ENCODE measurements at regions not wholly inside any gene's neighbourhood (a gene's known extent, or its start where the extent isn't known, plus 50 kb on each side); places are given as distances from the start of the nearest gene placed in this dataset.
"Not testable (repeated sequence)": the region's sequence is repeated elsewhere in the genome, so short reads cannot be mapped to it uniquely, and the experiment has no call there.

GRCh38 chr5:36786448-36787012 is 90.0 kb upstream of the NIPBL start:
- DNase-seq, result no peak

GRCh38 chr5:36787365-36788093 is 89.0 kb upstream of the NIPBL start:
- DNase-seq, result no peak

- DNase-seq, result no peak
Observed at GRCh38 chr5:36790847-36791246, 85.7 kb upstream of the NIPBL start.

- DNase-seq, result no peak
Observed at GRCh38 chr5:36792560-36793180, 83.9 kb upstream of the NIPBL start.

GRCh38 chr5:36795366-36795765 is 81.2 kb upstream of the NIPBL start:
- no peak for DNase-seq

GRCh38 chr5:36796155-36796554 is 80.4 kb upstream of the NIPBL start:
- DNase-seq, result no peak

- DNase-seq, result no peak
Observed at GRCh38 chr5:36801523-36801922, 75.0 kb upstream of the NIPBL start.

GRCh38 chr5:36802187-36802586 is 74.4 kb upstream of the NIPBL start:
- DNase-seq, result no peak

- not testable (repeated sequence) for DNase-seq
Observed at GRCh38 chr5:36813249-36813648, 63.3 kb upstream of the NIPBL start.

GRCh38 chr5:36815871-36816270 is 60.7 kb upstream of the NIPBL start:
- no peak for DNase-seq

- no peak for DNase-seq
Observed at GRCh38 chr5:36820900-36821299, 55.7 kb upstream of the NIPBL start.

GRCh38 chr5:36826694-36827093 is 49.9 kb upstream of the NIPBL start:
- DNase-seq, result no peak

All from NCI-H2171 (cell line).